ENCODE measurements at regions not wholly inside any gene's neighbourhood (a gene's known extent, or its start where the extent isn't known, plus 50 kb on each side); places are given as distances from the start of the nearest gene placed in this dataset.

- whole genome bisulfite sequencing, 2 donors, result 73 to 75% methylated on average over 3 of the region's 3 CpGs
Measured at GRCh38 chr14:62455446-62455845, 589.8 kb downstream of the KCNH5 start.

DNA sequence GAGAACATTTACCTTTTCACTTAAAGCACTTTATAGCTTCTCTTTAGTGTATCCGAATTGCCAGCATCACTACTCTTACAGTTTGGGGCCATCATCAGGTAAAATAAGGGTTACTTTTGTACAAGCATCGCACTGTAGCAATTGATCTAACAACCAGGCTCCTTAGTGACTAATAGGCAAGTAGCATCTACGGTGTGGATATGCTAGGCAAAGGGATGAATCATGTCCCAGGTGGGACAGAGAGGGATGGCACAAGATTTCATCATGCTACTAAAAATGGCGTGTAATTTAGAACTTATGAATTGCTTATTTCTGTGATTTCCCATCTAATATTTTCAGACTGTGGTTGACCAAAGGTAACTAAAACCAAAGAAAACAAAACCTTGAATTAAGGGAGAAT, 582.3 kb downstream of the KCNH5 start:
- no peak for DNase-seq (ENCODE audit: low spot score in 2 of 2)
- TF ChIP-seq EP300 (IDR thresholded peaks at IDR 0.05) (no peak), POLR2A (IDR thresholded peaks at IDR 0.05) (no peak)
- TF ChIP-seq, protein P1, sequence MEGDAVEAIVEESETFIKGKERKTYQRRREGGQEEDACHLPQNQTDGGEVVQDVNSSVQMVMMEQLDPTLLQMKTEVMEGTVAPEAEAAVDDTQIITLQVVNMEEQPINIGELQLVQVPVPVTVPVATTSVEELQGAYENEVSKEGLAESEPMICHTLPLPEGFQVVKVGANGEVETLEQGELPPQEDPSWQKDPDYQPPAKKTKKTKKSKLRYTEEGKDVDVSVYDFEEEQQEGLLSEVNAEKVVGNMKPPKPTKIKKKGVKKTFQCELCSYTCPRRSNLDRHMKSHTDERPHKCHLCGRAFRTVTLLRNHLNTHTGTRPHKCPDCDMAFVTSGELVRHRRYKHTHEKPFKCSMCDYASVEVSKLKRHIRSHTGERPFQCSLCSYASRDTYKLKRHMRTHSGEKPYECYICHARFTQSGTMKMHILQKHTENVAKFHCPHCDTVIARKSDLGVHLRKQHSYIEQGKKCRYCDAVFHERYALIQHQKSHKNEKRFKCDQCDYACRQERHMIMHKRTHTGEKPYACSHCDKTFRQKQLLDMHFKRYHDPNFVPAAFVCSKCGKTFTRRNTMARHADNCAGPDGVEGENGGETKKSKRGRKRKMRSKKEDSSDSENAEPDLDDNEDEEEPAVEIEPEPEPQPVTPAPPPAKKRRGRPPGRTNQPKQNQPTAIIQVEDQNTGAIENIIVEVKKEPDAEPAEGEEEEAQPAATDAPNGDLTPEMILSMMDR (IDR thresholded peaks at IDR 0.05), result no peak
- Histone ChIP-seq H3K4me1 (no peaks in the 10 kb centered on the region), H3K4me3 (no peak overlapping the region), H3K27ac (no peak overlapping the region), H3K9me3 (no peaks in the 10 kb centered on the region), H3K27me3 (no peaks in the 10 kb centered on the region), H3K36me3 (no peaks in the 10 kb centered on the region)
- WGBS, 2 donors, result 83 to 84% methylated on average over 4 of the region's 4 CpGs

More at GRCh38 chr14:62455446-62455845, 589.8 kb downstream of the KCNH5 start:
- Histone ChIP-seq H3K9me3 (no peaks in the 10 kb centered on the region), H3K4me1 (no peaks in the 10 kb centered on the region), H3K27me3 (no peaks in the 10 kb centered on the region), H3K4me3 (no peak overlapping the region), H3K27ac (no peak overlapping the region), H3K36me3 (no peaks in the 10 kb centered on the region)
- no peak for DNase-seq (ENCODE audit: low spot score in 2 of 2)
- TF ChIP-seq, protein P1 (IDR thresholded peaks at IDR 0.05), result no peak
- TF ChIP-seq EP300 (IDR thresholded peaks at IDR 0.05), result no peak
- TF ChIP-seq POLR2A (IDR thresholded peaks at IDR 0.05), result no peak

- Histone ChIP-seq H3K27ac (no peak overlapping the region), H3K9me3 (no peaks in the 10 kb centered on the region), H3K4me1 (no peaks in the 10 kb centered on the region), H3K4me3 (no peak overlapping the region), H3K36me3 (no peaks in the 10 kb centered on the region), H3K27me3 (no peaks in the 10 kb centered on the region)
- no peak for TF ChIP-seq EP300 (IDR thresholded peaks at IDR 0.05)
- TF ChIP-seq POLR2A (IDR thresholded peaks at IDR 0.05), result no peak
- TF ChIP-seq, protein P1 (IDR thresholded peaks at IDR 0.05), result no peak
- WGBS, 2 donors, result 65 to 73% methylated on average over 1 of the region's 1 CpG
- no peak for DNase-seq (ENCODE audit: low spot score in 2 of 2)
Measured at GRCh38 chr14:62468946-62469345, 576.3 kb downstream of the KCNH5 start.

- no peak for DNase-seq (ENCODE audit: low spot score in 2 of 2)
- Histone ChIP-seq H3K4me1 (no peaks in the 10 kb centered on the region), H3K36me3 (no peaks in the 10 kb centered on the region), H3K4me3 (no peak overlapping the region), H3K27ac (no peak overlapping the region), H3K27me3 (no peaks in the 10 kb centered on the region), H3K9me3 (no peaks in the 10 kb centered on the region)
- WGBS, 2 donors, result 73 to 75% methylated on average over 4 of the region's 4 CpGs
- TF ChIP-seq POLR2A (IDR thresholded peaks at IDR 0.05) (no peak), EP300 (IDR thresholded peaks at IDR 0.05) (no peak)
- TF ChIP-seq, protein P1 (IDR thresholded peaks at IDR 0.05), result no peak
Measured at GRCh38 chr14:62470935-62471334, 574.3 kb downstream of the KCNH5 start.

DNA sequence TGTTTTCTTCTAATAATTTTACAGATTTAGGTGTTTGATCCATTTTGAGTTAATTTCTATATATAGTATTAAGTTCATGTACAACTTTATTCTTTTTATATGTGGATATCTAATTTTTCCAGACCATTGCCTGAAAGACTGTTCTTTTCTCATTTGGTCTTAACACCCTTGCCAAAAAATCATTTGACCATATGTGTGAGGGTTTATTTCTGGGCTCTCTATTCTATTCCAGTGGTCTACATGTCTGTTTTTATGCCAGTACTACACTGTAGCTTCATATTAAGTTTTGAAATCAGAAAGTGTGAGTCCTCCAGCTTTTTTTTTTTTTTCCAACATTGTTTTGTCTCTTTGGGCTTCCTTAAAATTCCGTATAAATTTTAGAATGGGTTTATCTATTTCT, 554.1 kb downstream of the KCNH5 start:
- no peak for DNase-seq (ENCODE audit: low spot score in 2 of 2)
- Histone ChIP-seq H3K4me3 (no peak overlapping the region), H3K36me3 (no peaks in the 10 kb centered on the region), H3K4me1 (no peaks in the 10 kb centered on the region), H3K27me3 (no peaks in the 10 kb centered on the region), H3K9me3 (no peaks in the 10 kb centered on the region), H3K27ac (no peak overlapping the region)
- WGBS, 2 donors, result 89 to 97% methylated on average over 1 of the region's 1 CpG
- no peak for TF ChIP-seq EP300 (IDR thresholded peaks at IDR 0.05)
- TF ChIP-seq, protein P1 (IDR thresholded peaks at IDR 0.05), result no peak
- TF ChIP-seq POLR2A (IDR thresholded peaks at IDR 0.05), result no peak
